Karpas-422 (cell line): ENCODE measurements at regions not wholly inside any gene's neighbourhood (a gene's known extent, or its start where the extent isn't known, plus 50 kb on each side); places are given as distances from the start of the nearest gene placed in this dataset.

Experiments used
- DNase-seq: peaks from one replicate; pipeline ENCODE4 v3.0.0-alpha.2; 2015
- H2AFZ ChIP-seq: fragments of 200-600 bp; sonication (generic); 2 replicates; pipeline ENCODE4 v1.6.1; 2014; ENCODE audit warnings: antibody characterized with exemption, low read length, mixed read lengths
- H3K27ac ChIP-seq: fragments of 200-600 bp; sonication (generic); 2 replicates; pipeline ENCODE4 v1.5.1; 2014; ENCODE audit warnings: mild to moderate bottlenecking, low read length, moderate library complexity
- H3K27me3 ChIP-seq: fragments of 200-600 bp; sonication (generic); 2 replicates; pipeline ENCODE4 v1.6.1; 2014; ENCODE audit warnings: low read length, mixed read lengths
- H3K36me3 ChIP-seq: fragments of 200-600 bp; sonication (generic); 2 replicates; pipeline ENCODE4 v1.6.1; 2014; ENCODE audit warnings: low read length, mixed read lengths; ENCODE audit not compliant: insufficient read depth
- H3K4me1 ChIP-seq: fragments of 200-600 bp; sonication (generic); 2 replicates; pipeline ENCODE4 v1.6.1; 2014; ENCODE audit warnings: mild to moderate bottlenecking, low read length, mixed read lengths
- H3K4me2 ChIP-seq: fragments of 200-600 bp; sonication (generic); 2 replicates; pipeline ENCODE4 v1.6.1; 2014; ENCODE audit warnings: low read length, low read depth, mild to moderate bottlenecking; ENCODE audit not compliant: poor library complexity, severe bottlenecking
- H3K4me3 ChIP-seq: fragments of 200-600 bp; sonication (generic); 2 replicates; pipeline ENCODE4 v1.5.1; 2014; ENCODE audit warnings: mild to moderate bottlenecking, antibody characterized with exemption, low read length, mixed read lengths
- H3K79me2 ChIP-seq: fragments of 200-600 bp; sonication (generic); 2 replicates; pipeline ENCODE4 v1.6.1; 2014; ENCODE audit warnings: mild to moderate bottlenecking, low read length, mixed read lengths
- H3K9ac ChIP-seq: fragments of 200-600 bp; sonication (generic); 2 replicates; pipeline ENCODE4 v1.6.0; 2014; ENCODE audit warnings: low read length
- H3K9me2 ChIP-seq: fragments of 200-600 bp; sonication (generic), shearing (Covaris generic); replicated peaks from 2 replicates; pipeline ENCODE4 v1.6.0; 2014; ENCODE audit warnings: mild to moderate bottlenecking, low read length, moderate library complexity; ENCODE audit not compliant: insufficient read depth
- H3K9me3 ChIP-seq: fragments of 300-700, 200-600 bp; sonication (generic); 2 replicates; pipeline ENCODE4 v1.6.1; 2014; ENCODE audit warnings: low read length, mixed read lengths
- H4K20me1 ChIP-seq: fragments of 200-600 bp; sonication (generic); 2 replicates; pipeline ENCODE4 v1.6.1; 2014; ENCODE audit warnings: mild to moderate bottlenecking, antibody characterized with exemption, low read length, low read depth; ENCODE audit not compliant: insufficient read depth

GRCh38 chr10:89959433-89960110, 258.2 kb downstream of the KIF20B start:
- no peak overlapping the region for H2AFZ ChIP-seq
- H3K9ac ChIP-seq: no peak overlapping the region
- no peak overlapping the region for H3K27ac ChIP-seq
- no peaks in the 10 kb centered on the region for H3K36me3 ChIP-seq
- no peaks in the 10 kb centered on the region for H3K9me2 ChIP-seq
- no peaks in the 10 kb centered on the region for H3K27me3 ChIP-seq
- H4K20me1 ChIP-seq: no peaks in the 10 kb centered on the region
- no peak for DNase-seq
- H3K79me2 ChIP-seq: no peaks in the 10 kb centered on the region
- H3K4me1 ChIP-seq: no peaks in the 10 kb centered on the region
- H3K4me2 ChIP-seq: no peak overlapping the region
- H3K4me3 ChIP-seq: no peak overlapping the region
- no peaks in the 10 kb centered on the region for H3K9me3 ChIP-seq

- H3K79me2 ChIP-seq: no peaks in the 10 kb centered on the region
- no peak overlapping the region for H3K4me3 ChIP-seq
Observed at GRCh38 chr10:89963451-89964102, 262.2 kb downstream of the KIF20B start.

GRCh38 chr10:89966211-89966610, 264.8 kb downstream of the KIF20B start:
- H3K79me2 ChIP-seq: no peaks in the 10 kb centered on the region
- H3K9ac ChIP-seq: no peak overlapping the region
- no peaks in the 10 kb centered on the region for H3K27me3 ChIP-seq
- no peak overlapping the region for H3K4me2 ChIP-seq
- H3K27ac ChIP-seq: no peak overlapping the region
- H4K20me1 ChIP-seq: no peaks in the 10 kb centered on the region
- H3K36me3 ChIP-seq: no peaks in the 10 kb centered on the region
- DNase-seq: no peak
- H2AFZ ChIP-seq: no peak overlapping the region
- H3K4me3 ChIP-seq: no peak overlapping the region
- H3K9me3 ChIP-seq: no peaks in the 10 kb centered on the region
- no peaks in the 10 kb centered on the region for H3K4me1 ChIP-seq
- no peaks in the 10 kb centered on the region for H3K9me2 ChIP-seq

More at GRCh38 chr10:89963451-89964102, 262.2 kb downstream of the KIF20B start:
- Histone ChIP-seq H4K20me1 (no peaks in the 10 kb centered on the region), H2AFZ (no peak overlapping the region), H3K9me2 (no peaks in the 10 kb centered on the region), H3K36me3 (no peaks in the 10 kb centered on the region), H3K27me3 (no peaks in the 10 kb centered on the region), H3K4me1 (no peaks in the 10 kb centered on the region), H3K4me2 (no peak overlapping the region), H3K9ac (no peak overlapping the region), H3K9me3 (no peaks in the 10 kb centered on the region), H3K27ac (no peak overlapping the region)
- no peak for DNase-seq

- Histone ChIP-seq H3K9ac (no peak overlapping the region), H4K20me1 (no peaks in the 10 kb centered on the region), H3K9me2 (no peaks in the 10 kb centered on the region), H3K4me3 (no peak overlapping the region), H3K27ac (no peak overlapping the region), H3K79me2 (no peaks in the 10 kb centered on the region), H2AFZ (no peak overlapping the region), H3K4me2 (no peak overlapping the region), H3K9me3 (no peaks in the 10 kb centered on the region), H3K27me3 (no peaks in the 10 kb centered on the region), H3K4me1 (peaks cover 6% of the 10 kb centered on the region), H3K36me3 (no peaks in the 10 kb centered on the region)
- no peak for DNase-seq
Observed at GRCh38 chr10:89973326-89973725, 271.9 kb downstream of the KIF20B start.

GRCh38 chr10:89975071-89975470, 273.7 kb downstream of the KIF20B start:
- no peak for DNase-seq
- H3K9me3 ChIP-seq: no peaks in the 10 kb centered on the region
- no peak overlapping the region for H3K4me2 ChIP-seq
- no peaks in the 10 kb centered on the region for H4K20me1 ChIP-seq
- no peaks in the 10 kb centered on the region for H3K79me2 ChIP-seq
- peaks cover 6% of the 10 kb centered on the region for H3K4me1 ChIP-seq
- no peaks in the 10 kb centered on the region for H3K27me3 ChIP-seq
- no peak overlapping the region for H3K4me3 ChIP-seq
- no peak overlapping the region for H2AFZ ChIP-seq
- no peaks in the 10 kb centered on the region for H3K9me2 ChIP-seq
- H3K9ac ChIP-seq: no peak overlapping the region
- no peak overlapping the region for H3K27ac ChIP-seq
- H3K36me3 ChIP-seq: no peaks in the 10 kb centered on the region

GRCh38 chr10:89975771-89976170, 274.4 kb downstream of the KIF20B start:
- Histone ChIP-seq H3K9me3 (no peaks in the 10 kb centered on the region), H3K27me3 (no peaks in the 10 kb centered on the region), H3K4me2 (no peak overlapping the region)

GRCh38 chr10:89978081-89978480, 276.7 kb downstream of the KIF20B start:
- Histone ChIP-seq H3K9me3 (no peaks in the 10 kb centered on the region), H3K27me3 (no peaks in the 10 kb centered on the region), H3K27ac (no peak overlapping the region), H3K9me2 (no peaks in the 10 kb centered on the region), H3K4me1 (peaks cover 6% of the 10 kb centered on the region), H3K9ac (no peak overlapping the region), H2AFZ (no peak overlapping the region), H3K4me3 (no peak overlapping the region), H4K20me1 (no peaks in the 10 kb centered on the region), H3K4me2 (no peak overlapping the region), H3K79me2 (no peaks in the 10 kb centered on the region), H3K36me3 (no peaks in the 10 kb centered on the region)
- no peak for DNase-seq

More at GRCh38 chr10:89975771-89976170, 274.4 kb downstream of the KIF20B start:
- no peaks in the 10 kb centered on the region for H3K36me3 ChIP-seq
- H3K79me2 ChIP-seq: no peaks in the 10 kb centered on the region
- H2AFZ ChIP-seq: no peak overlapping the region
- no peak overlapping the region for H3K4me3 ChIP-seq
- DNase-seq: no peak
- H4K20me1 ChIP-seq: no peaks in the 10 kb centered on the region
- no peak overlapping the region for H3K9ac ChIP-seq
- no peaks in the 10 kb centered on the region for H3K9me2 ChIP-seq
- H3K27ac ChIP-seq: no peak overlapping the region
- H3K4me1 ChIP-seq: peaks cover 6% of the 10 kb centered on the region

- no peak for DNase-seq
- Histone ChIP-seq H3K4me2 (no peak overlapping the region), H3K4me1 (peaks cover 6% of the 10 kb centered on the region), H3K27ac (no peak overlapping the region), H4K20me1 (no peaks in the 10 kb centered on the region), H3K9me3 (no peaks in the 10 kb centered on the region), H2AFZ (no peak overlapping the region), H3K9ac (no peak overlapping the region), H3K9me2 (no peaks in the 10 kb centered on the region), H3K36me3 (no peaks in the 10 kb centered on the region), H3K27me3 (no peaks in the 10 kb centered on the region), H3K4me3 (no peak overlapping the region), H3K79me2 (no peaks in the 10 kb centered on the region)
Observed at GRCh38 chr10:89979726-89980125, 278.3 kb downstream of the KIF20B start.
